ENCODE measurements at regions not wholly inside any gene's neighbourhood (a gene's known extent, or its start where the extent isn't known, plus 50 kb on each side); places are given as distances from the start of the nearest gene placed in this dataset.

GRCh38 chr5:124454081-124454480 is 292.4 kb downstream of the ZNF608 start:
- TF ChIP-seq GATA2 (IDR thresholded peaks at IDR 0.05; ENCODE audit: low read depth, low read length) (no peak), GATA3 (IDR thresholded peaks at IDR 0.05; ENCODE audit: low read depth, low read length) (no peak)

Data from SH-SY5Y (cell line).